IPS-18a (cell line): ENCODE measurements at regions not wholly inside any gene's neighbourhood (a gene's known extent, or its start where the extent isn't known, plus 50 kb on each side); places are given as distances from the start of the nearest gene placed in this dataset.

Source experiments
- H3K27ac ChIP-seq: one replicate; pipeline ENCODE4 v1.5.1; 2013; ENCODE audit warnings: low read length
- H3K27me3 ChIP-seq: one replicate; pipeline ENCODE4 v1.6.1; 2013; ENCODE audit warnings: mild to moderate bottlenecking, low read length; ENCODE audit not compliant: control insufficient read depth, insufficient read depth
- H3K36me3 ChIP-seq: one replicate; pipeline ENCODE4 v1.6.1; 2013; ENCODE audit warnings: low read depth, low read length; ENCODE audit not compliant: control insufficient read depth
- H3K4me1 ChIP-seq: one replicate; pipeline ENCODE4 v1.6.1; 2013; ENCODE audit warnings: low read depth, low read length; ENCODE audit not compliant: control insufficient read depth
- H3K4me3 ChIP-seq: one replicate; pipeline ENCODE4 v1.5.1; 2013; ENCODE audit warnings: low read length
- H3K9ac ChIP-seq: one replicate; pipeline ENCODE4 v1.6.1; 2013; ENCODE audit warnings: mild to moderate bottlenecking, low read length, moderate library complexity
- H3K9me3 ChIP-seq: one replicate; pipeline ENCODE4 v1.6.1; 2013; ENCODE audit warnings: low read depth, low read length; ENCODE audit not compliant: control insufficient read depth

DNA sequence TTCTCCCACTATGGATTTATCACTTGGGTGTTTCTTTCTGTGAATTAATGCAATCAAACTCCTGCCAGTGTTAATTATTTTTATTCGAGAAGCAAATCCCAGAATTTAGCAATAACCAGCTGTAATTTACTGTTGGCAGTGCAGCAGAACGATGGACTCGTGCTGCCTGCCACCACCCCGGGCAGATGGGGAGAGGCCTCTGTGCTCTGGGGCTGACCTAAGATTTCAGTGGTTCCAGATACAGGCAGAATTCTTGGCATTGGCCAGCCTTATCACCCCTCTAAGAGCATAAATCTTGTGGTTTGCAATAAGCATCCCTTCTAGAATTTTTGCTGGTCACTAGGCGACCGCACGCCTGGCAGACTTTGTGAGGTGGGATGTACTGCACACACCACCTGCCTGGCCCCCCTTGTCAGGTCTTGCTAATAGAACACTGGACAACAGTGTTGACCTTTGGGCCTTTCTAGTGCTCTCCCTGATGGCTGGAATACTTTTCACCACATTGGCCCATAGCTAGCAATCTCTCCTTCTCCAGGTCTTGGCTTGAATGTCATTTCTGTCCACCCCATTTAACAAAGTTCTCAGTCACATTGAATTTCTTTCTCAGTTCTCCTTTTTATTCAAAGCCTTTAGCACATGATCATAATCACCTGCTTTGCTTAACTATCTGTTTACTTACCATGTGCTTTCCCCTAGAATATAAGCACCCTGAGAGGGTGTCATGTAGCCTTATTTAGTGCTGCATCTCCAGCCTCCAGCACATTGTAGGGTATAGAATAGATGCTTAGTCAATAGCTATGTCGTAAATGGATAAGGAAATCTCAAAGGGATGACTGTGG lies 122.1 kb upstream of the DYNLRB2 start:
- Histone ChIP-seq H3K9ac (no peak overlapping the region), H3K4me1 (no peaks in the 10 kb centered on the region), H3K36me3 (no peaks in the 10 kb centered on the region), H3K9me3 (no peaks in the 10 kb centered on the region), H3K27ac (no peak overlapping the region), H3K4me3 (no peak overlapping the region), H3K27me3 (no peaks in the 10 kb centered on the region)

DNA sequence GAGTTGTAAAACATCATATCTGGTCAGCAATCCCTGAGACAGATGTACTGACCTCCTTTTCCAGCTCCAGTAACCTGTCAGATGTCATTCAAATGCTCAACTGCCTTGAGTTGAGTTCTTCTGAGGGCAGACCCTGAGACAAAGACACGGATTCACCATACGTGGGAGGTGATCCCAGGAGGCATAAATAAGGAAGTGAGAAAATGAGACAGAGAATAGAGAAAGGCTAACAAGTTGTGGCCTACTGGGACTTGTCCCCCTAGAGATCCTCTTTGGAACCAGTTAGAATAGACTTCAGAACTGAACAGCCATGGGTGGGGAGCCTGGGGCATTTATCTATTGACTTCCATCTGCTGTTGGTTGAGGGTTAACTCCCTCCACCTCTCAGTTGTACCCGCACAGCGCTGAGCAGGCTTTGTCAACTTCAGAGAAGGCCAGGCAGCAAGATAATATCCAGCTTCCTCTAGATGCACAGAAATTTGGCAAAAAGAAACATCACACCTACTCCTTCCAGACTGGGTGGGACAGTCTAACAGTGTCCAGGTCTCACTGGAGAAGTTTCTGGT lies 123.0 kb upstream of the DYNLRB2 start:
- no peak overlapping the region for H3K4me3 ChIP-seq
- H3K27me3 ChIP-seq, result no peaks in the 10 kb centered on the region
- no peak overlapping the region for H3K27ac ChIP-seq
- no peaks in the 10 kb centered on the region for H3K36me3 ChIP-seq
- no peaks in the 10 kb centered on the region for H3K9me3 ChIP-seq
- H3K4me1 ChIP-seq, result no peaks in the 10 kb centered on the region
- no peak overlapping the region for H3K9ac ChIP-seq

DNA sequence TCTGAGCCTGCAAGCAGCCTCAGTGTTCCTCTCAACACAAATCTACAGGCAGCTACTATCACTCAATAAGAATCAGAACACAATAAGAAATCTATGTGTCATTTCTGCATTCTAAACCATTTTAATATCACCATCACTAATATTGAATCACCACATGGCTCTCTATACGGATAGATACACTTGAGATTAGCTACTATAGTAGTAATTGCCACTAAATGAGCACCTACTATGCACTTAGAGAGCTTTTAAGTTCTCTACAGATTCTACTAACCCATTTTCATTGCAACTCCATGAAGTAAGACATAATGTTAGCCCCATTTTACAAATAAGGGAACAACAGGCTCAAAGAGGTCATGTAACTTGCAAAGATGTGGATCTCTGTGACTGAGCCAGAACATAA lies 132.8 kb upstream of the DYNLRB2 start:
- Histone ChIP-seq H3K9me3 (no peaks in the 10 kb centered on the region), H3K27me3 (no peaks in the 10 kb centered on the region), H3K4me3 (no peak overlapping the region), H3K36me3 (no peaks in the 10 kb centered on the region), H3K27ac (no peak overlapping the region), H3K4me1 (no peaks in the 10 kb centered on the region), H3K9ac (no peak overlapping the region)

DNA sequence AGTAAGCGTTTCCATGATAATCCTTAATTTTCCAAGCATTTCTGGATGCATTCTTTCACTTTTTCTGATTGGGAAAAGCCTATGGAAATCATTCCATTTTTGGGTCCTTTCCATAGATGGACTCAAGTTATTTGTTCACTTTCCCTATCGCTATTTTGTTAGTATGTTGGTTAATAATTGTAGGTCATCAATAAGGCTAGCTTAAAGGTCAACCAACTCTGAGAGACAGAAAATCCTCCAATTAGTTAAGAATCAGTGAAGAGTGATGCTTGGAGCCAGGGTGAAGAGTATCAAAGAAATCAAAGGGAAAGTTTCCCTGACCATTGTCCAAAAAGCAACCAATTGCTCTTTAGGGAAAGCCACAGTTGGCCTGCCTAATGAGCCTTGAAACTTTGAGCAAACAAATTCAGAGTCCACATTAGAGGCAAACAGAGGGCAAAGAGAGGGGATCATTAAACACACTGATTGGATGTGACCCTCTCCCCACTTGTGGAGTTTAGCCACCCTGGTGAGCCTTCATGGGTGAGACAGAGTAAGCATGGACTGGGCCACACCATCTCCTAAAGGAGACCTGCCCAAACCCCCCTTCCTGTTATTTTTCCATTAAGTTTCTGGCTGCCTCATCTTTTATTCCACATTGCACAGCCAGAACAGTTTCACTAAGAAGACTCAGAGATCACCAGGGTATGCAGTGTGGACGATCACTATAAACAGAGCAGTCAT lies 133.4 kb upstream of the DYNLRB2 start:
- no peaks in the 10 kb centered on the region for H3K36me3 ChIP-seq
- H3K27ac ChIP-seq, result no peak overlapping the region
- no peaks in the 10 kb centered on the region for H3K27me3 ChIP-seq
- H3K4me3 ChIP-seq, result no peak overlapping the region
- no peak overlapping the region for H3K9ac ChIP-seq
- no peaks in the 10 kb centered on the region for H3K9me3 ChIP-seq
- no peaks in the 10 kb centered on the region for H3K4me1 ChIP-seq

DNA sequence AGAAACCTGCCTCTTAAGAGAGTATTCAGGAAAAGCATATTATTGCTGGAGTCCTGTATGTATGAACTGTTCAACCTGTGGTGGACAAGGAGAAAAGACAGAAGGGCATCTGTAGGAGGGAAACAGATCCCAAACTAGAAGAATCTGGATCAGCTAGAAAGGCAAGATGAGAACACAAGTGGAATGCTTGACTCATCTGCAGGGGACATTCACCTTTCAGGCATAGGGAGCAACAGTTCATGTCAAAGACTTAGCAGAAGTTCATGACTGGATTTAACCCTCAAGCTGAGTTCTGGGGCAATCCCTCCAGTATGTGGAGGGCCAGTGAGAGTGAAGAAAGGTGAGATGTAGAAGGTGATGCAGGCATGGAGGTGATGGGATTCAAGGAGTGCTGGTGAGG lies 135.9 kb upstream of the DYNLRB2 start:
- no peaks in the 10 kb centered on the region for H3K27me3 ChIP-seq
- no peak overlapping the region for H3K9ac ChIP-seq
- H3K9me3 ChIP-seq, result no peaks in the 10 kb centered on the region
- H3K4me3 ChIP-seq, result no peak overlapping the region
- no peaks in the 10 kb centered on the region for H3K36me3 ChIP-seq
- no peak overlapping the region for H3K27ac ChIP-seq
- no peaks in the 10 kb centered on the region for H3K4me1 ChIP-seq

DNA sequence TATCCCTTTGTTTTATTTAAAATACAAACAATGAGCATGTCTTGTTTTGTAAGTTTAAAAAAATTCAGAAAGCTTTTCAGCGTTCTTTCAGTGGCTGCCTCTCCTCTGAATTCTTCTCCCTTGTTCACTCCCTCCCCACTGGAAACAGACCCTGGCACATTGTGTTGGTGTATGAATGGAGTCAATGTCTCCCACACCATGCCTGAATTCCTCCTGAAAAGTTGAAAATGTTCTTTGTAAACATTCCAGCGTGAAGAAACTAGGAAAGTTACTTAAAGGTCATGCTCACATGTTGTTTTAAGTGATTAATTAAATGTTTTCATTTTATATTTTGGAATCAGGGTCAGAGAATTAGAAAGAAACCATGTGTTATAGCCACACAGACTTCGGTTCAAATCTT lies 136.9 kb upstream of the DYNLRB2 start:
- no peak overlapping the region for H3K27ac ChIP-seq
- no peaks in the 10 kb centered on the region for H3K36me3 ChIP-seq
- H3K9me3 ChIP-seq, result no peaks in the 10 kb centered on the region
- H3K4me1 ChIP-seq, result no peaks in the 10 kb centered on the region
- H3K4me3 ChIP-seq, result no peak overlapping the region
- H3K9ac ChIP-seq, result no peak overlapping the region
- H3K27me3 ChIP-seq, result no peaks in the 10 kb centered on the region

DNA sequence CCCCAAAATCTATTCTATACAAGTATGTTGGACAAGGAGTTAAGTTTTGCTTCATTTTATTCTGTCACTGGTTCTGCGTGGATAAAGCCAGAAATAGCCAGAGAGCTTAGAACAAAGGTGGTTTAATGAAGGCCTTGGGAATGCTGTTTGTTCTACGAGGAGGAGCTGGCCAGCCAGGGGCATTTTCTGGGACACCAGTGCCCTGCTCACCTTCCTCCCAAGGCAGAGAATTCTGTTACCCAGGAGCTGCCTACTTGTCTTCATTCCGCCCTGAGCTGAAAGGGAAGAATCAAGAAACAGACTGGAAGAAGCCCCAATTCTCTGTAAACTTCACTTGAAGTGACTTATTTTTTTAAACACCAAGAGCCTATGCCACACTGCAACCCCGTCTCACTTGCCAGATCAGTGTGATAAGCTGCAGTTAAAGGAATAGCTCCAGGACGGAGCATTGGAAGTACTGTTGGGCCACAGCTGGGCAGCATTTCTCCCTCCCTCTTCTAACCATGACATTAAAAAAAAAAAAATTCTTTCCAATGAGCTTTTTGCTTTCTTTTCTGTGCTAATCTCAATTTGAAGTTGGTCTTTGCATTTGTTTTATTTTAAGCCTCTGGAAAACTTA lies 149.8 kb upstream of the DYNLRB2 start:
- Histone ChIP-seq H3K27me3 (no peaks in the 10 kb centered on the region), H3K9ac (no peak overlapping the region)

DNA sequence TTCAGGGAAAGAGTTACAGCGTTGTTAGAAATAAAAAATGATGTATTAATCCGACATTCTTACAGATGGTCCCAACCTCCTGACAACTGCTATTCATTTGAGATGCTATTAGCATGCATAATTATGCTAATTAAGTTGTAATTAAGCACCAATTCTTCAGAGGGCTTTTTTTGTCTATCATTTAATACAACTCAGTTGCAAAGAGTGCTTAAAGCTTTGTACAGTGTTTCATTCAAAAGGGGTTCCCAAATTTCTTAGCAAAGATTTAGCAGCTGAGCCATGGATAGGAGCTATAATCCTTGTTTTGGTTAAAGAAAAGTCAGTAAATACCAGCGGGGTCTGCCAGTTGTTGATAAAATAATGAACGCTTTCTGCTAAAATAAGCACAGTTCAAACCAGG lies 150.7 kb upstream of the DYNLRB2 start:
- Histone ChIP-seq H3K4me3 (no peak overlapping the region), H3K27me3 (no peaks in the 10 kb centered on the region), H3K4me1 (no peaks in the 10 kb centered on the region), H3K27ac (no peak overlapping the region), H3K9ac (no peak overlapping the region), H3K36me3 (no peaks in the 10 kb centered on the region), H3K9me3 (no peaks in the 10 kb centered on the region)

More for the DNA sequence above, 149.8 kb upstream of the DYNLRB2 start:
- Histone ChIP-seq H3K9me3 (no peaks in the 10 kb centered on the region), H3K27ac (no peak overlapping the region), H3K4me1 (no peaks in the 10 kb centered on the region), H3K4me3 (no peak overlapping the region), H3K36me3 (no peaks in the 10 kb centered on the region)

DNA sequence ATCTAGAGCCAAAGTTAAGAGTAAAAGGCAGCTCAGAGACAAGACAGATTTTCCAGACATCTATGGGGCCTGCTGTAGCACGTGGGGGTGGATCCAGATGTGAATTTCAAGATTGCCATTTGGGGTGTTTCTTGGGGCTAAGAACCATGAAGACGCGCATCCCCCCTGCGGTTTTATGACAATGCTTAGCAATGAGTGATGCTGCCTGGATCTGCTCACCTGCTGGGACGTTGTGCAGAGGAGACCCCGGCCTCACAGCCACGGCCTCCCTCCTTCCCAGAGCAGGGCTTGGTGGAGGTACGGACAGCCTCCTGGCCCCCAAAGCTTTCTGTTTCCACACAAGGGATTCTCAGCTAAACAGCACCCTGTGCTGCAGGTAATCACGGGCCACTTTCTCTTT lies 151.5 kb upstream of the DYNLRB2 start:
- no peak overlapping the region for H3K9ac ChIP-seq
- no peaks in the 10 kb centered on the region for H3K27me3 ChIP-seq
- H3K4me3 ChIP-seq, result no peak overlapping the region
- no peaks in the 10 kb centered on the region for H3K36me3 ChIP-seq
- H3K4me1 ChIP-seq, result no peaks in the 10 kb centered on the region
- no peak overlapping the region for H3K27ac ChIP-seq
- H3K9me3 ChIP-seq, result no peaks in the 10 kb centered on the region

DNA sequence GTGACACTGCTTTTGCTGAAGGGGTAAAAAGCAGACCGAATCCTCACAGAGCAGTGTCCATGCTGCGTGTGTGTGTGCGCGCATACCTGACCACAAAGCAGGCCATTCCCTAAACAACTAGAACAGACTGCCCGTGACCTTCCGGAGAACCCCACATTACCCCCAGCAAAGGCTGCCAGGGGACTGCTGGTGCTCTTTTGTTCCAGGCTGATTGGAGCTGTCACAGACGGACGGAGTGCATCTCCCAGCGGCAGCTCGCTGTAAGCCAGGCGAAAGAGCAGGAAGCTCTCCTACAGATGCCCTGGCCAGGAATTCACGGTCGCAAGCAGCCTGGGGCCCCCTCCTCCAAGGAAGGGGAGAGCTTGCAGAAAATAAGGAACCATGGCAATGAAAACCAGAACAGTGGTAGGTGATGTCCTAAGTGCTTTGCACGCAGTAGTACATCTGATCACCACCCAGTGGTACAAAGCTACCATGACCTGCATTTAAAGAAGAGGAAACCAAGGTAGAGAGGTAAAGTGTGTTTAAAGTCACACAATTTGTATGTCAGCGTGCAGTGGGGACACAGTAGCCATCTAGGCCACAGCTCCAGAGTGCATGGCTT lies 153.4 kb upstream of the DYNLRB2 start:
- Histone ChIP-seq H3K27ac (no peak overlapping the region), H3K36me3 (no peaks in the 10 kb centered on the region), H3K9me3 (no peaks in the 10 kb centered on the region), H3K4me3 (no peak overlapping the region), H3K4me1 (no peaks in the 10 kb centered on the region), H3K27me3 (no peaks in the 10 kb centered on the region), H3K9ac (no peak overlapping the region)

DNA sequence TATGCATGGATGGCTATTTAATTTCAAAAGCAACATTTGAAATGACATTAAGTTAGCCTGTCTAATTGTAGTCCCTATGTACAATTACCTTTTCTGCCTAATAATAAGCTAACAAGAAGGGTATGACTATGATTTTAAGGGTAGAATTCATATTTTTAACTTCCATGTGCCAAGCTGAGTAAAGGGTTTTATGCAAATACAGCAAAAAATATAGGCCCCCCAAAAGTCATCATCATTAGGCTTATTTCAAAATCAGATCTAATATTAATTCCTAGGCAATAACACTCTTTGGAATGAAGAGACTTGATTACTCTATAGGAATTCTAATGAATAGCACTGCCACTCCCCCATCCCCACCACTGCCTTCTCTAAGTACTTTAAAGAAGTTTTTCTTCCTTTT lies 155.9 kb upstream of the DYNLRB2 start:
- H3K9ac ChIP-seq, result no peak overlapping the region
- H3K4me1 ChIP-seq, result no peaks in the 10 kb centered on the region
- H3K36me3 ChIP-seq, result no peaks in the 10 kb centered on the region
- H3K4me3 ChIP-seq, result no peak overlapping the region
- no peaks in the 10 kb centered on the region for H3K27me3 ChIP-seq
- H3K9me3 ChIP-seq, result no peaks in the 10 kb centered on the region
- no peak overlapping the region for H3K27ac ChIP-seq
